Adrenal gland (tissue), 9 donors: ENCODE measurements at regions not wholly inside any gene's neighbourhood (a gene's known extent, or its start where the extent isn't known, plus 50 kb on each side); places are given as distances from the start of the nearest gene placed in this dataset.

Source experiments
- DNase-seq, 7 donors: peaks; one replicate each; pipeline ENCODE4 v3.0.0-alpha.2; 2019 to 2020
- H3K27ac ChIP-seq, 5 donors: fragments of 200-600 bp; sonication (generic) in 4 of 5; 1 replicate in 3 of 5; 2 replicates in 2 of 5; pipeline versions ENCODE4 v1.5.1 to v1.8.0; 2016 to 2020; ENCODE audit warnings: mild to moderate bottlenecking in 1 of 5
- H3K27me3 ChIP-seq: fragments of 200-600 bp; 2 replicates; pipeline ENCODE4 v1.8.0; 2021
- H3K36me3 ChIP-seq, 2 donors: fragments of 200-600 bp; replicated peaks in 1 of 2; 1 replicate in 1 of 2; 2 replicates in 1 of 2; pipeline versions ENCODE4 v1.5.1 to v1.8.0; 2018 to 2022
- H3K4me1 ChIP-seq, 2 donors: fragments of 200-600 bp; replicated peaks in 1 of 2; 1 replicate in 1 of 2; 2 replicates in 1 of 2; pipeline versions ENCODE4 v1.5.1 to v1.8.0; 2018 to 2021
- H3K4me3 ChIP-seq, 4 donors: fragments of 200-600 bp; sonication (generic) in 3 of 4; one replicate each; pipeline ENCODE4 v1.5.1; 2016 to 2018
- H3K9me3 ChIP-seq, 3 donors: fragments of 200-600 bp; sonication (generic) in 1 of 3; replicated peaks in 1 of 3; 1 replicate in 2 of 3; 2 replicates in 1 of 3; pipeline versions ENCODE4 v1.5.1 to v1.8.0; 2016 to 2021
- POLR2A ChIP-seq, 2 donors: fragments of 450-650 bp; IDR thresholded peaks; one replicate each; pipeline ENCODE4 v1.6.1; 2017; ENCODE audit warnings: antibody characterized with exemption in 2 of 2, mild to moderate bottlenecking in 2 of 2, moderate library complexity in 1 of 2
- WGBS, 4 donors: extraction: QIAGEN DNeasy Blood & Tissue Kit in 2 of 4; methylation state at CpG; one replicate each; pipeline versions ENCODE4 v1.1.5 to v1.1.7; 2013 to 2017; 5-methylcytosine and 5-hydroxymethylcytosine counted together
- intact Hi-C, 2 donors: fragments of 100-400 bp; cut with DNase I; formaldehyde crosslinking; loops; one replicate each; pipeline versions ENCODE4 v1.14.1 to v1.15.0; 2022 to 2023
- TF ChIP-seq, protein P1 (sequence below), 6 experiments: fragments of 450-650 bp in 4 of 6; fragments of 200-600 bp in 2 of 6; sonication (generic) in 1 of 6; IDR thresholded peaks; 1 replicate in 5 of 6; 2 replicates in 1 of 6; pipeline versions ENCODE4 v1.5.1 to v1.8.0; 2016 to 2021; ENCODE audit warnings: antibody characterized with exemption in 6 of 6, mild to moderate bottlenecking in 2 of 6, moderate library complexity in 1 of 6
- donor health status: healthy with polysubstance abuse.
- donor health status: Bipolar disorder and iron deficiency.
- donor health status: DM: yes; HTN: yes; CAD: no.
- donor health status: DM: no; HTN: no; CAD: no.
- donor health status: DM: no; HTN: no; CAD: no.

DNA sequence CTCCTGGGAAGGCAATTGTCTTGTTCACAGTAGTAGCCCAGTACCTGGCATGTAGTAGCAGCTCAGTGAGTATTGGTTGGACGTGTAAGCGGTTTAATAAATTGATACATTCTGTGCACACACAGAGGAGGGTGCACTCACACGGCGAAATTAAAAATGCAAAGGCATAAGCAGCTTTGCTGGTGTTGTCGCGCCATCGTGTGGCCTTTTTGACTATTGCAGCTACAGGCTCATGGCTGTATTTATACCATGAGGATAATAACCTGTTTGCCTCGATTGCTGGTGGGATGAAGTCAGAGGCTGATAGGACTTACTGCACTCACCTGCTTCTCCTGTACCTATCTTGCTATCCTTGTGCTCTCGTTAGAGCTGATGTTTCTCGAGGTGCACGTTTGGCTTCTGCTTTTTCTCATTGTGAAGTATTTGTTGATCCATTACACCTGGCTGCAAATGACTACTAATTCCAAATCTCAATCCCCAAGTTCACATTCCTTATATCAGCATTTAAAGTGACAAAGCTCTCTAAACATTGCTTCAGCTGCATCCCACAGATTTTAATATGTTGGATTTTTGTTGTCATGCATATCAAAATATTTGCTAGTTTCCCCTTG, 61.5 kb downstream of the TBXT start:
- intact Hi-C loops: no loop called here
- Histone ChIP-seq H3K27me3 (no peaks in the 10 kb centered on the region), H3K4me1 (no peaks in the 10 kb centered on the region), H3K4me3 (no peak overlapping the region), H3K36me3 (no peaks in the 10 kb centered on the region), H3K9me3 (peaks cover 0 to 3% (median 0%) of the 10 kb centered on the region in 3 donors), H3K27ac (no peak overlapping the region)
- TF ChIP-seq, protein P1, sequence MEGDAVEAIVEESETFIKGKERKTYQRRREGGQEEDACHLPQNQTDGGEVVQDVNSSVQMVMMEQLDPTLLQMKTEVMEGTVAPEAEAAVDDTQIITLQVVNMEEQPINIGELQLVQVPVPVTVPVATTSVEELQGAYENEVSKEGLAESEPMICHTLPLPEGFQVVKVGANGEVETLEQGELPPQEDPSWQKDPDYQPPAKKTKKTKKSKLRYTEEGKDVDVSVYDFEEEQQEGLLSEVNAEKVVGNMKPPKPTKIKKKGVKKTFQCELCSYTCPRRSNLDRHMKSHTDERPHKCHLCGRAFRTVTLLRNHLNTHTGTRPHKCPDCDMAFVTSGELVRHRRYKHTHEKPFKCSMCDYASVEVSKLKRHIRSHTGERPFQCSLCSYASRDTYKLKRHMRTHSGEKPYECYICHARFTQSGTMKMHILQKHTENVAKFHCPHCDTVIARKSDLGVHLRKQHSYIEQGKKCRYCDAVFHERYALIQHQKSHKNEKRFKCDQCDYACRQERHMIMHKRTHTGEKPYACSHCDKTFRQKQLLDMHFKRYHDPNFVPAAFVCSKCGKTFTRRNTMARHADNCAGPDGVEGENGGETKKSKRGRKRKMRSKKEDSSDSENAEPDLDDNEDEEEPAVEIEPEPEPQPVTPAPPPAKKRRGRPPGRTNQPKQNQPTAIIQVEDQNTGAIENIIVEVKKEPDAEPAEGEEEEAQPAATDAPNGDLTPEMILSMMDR (IDR thresholded peaks at IDR 0.05): peak; percentile 85 to 92 (median 88)
- TF ChIP-seq POLR2A (IDR thresholded peaks at IDR 0.05): no peak
- 1 to 3% (median 2%) methylated on average over 11 of the region's 11 CpGs for WGBS, 4 donors
- peak; percentile 56 to 92 (median 81) for DNase-seq

DNA sequence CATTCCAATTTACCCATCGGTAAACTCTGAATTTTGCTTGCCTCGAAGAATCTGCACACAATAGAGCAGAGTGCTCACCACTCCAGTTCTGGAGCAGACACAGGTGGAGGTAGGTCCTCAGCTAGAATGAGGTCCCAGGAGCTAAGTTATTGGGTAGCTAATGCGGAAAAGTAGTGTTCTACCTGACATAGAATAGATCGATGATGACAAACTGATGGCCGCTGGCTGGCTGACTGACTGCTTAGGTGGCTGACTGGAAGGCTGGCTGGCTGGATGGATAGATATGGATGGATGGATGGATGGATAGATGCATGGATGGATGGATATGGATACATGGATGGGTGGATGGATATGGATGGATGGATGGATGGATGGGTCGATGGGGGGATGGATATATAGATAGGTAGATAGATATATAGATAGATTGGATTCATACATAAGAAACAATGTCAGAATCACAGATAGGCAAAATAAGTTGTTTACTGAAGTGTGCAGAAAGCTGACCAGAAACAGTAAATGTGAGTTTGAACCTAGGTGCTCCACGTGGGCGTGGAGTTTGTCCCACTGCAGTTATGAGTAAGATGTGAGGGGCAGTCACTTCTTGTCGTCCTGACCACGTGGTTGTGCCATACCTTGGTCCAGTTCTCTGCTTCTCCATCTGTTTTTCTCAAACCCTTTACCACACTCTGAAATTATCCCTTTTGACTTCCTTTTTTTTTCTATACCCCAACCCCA, 62.1 kb downstream of the TBXT start:
- TF ChIP-seq, protein P1 (IDR thresholded peaks at IDR 0.05): no peak
- TF ChIP-seq POLR2A (IDR thresholded peaks at IDR 0.05): no peak
- H3K27ac ChIP-seq: no peak overlapping the region
- intact Hi-C loops: loop anchor here in 1 of 2 donors (2.0 kb wide), 1 partner anchor 221 kb away; no protein-coding TSS in a partner anchor
- H3K4me3 ChIP-seq: no peak overlapping the region
- no peaks in the 10 kb centered on the region for H3K4me1 ChIP-seq
- peaks cover 0 to 3% (median 0%) of the 10 kb centered on the region in 3 donors for H3K9me3 ChIP-seq
- no peaks in the 10 kb centered on the region for H3K36me3 ChIP-seq
- no peaks in the 10 kb centered on the region for H3K27me3 ChIP-seq
- no peak for DNase-seq
- WGBS, 4 donors: 60 to 66% (median 66%) methylated on average over 9 to 10 of the region's 10 CpGs

DNA sequence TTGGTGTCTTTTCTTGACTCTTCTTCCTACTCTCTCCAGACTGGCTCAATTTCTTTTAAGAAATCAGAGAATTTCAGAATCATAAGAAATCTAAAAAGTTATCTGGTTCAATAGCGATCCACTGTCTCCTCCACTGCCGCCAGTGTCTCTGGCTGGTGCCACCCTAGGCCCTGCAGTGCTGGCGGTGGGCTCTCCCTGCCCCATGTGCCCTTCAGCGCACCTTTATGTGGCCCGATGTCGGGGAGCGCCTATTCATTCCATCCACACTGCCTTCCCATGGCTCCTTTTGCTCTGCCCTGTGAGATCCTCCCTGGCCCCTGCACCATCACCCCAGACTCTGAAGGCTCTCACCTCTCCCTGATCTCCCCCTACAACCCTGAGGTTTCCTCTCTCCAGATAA, 62.8 kb downstream of the TBXT start:
- no peak for DNase-seq

DNA sequence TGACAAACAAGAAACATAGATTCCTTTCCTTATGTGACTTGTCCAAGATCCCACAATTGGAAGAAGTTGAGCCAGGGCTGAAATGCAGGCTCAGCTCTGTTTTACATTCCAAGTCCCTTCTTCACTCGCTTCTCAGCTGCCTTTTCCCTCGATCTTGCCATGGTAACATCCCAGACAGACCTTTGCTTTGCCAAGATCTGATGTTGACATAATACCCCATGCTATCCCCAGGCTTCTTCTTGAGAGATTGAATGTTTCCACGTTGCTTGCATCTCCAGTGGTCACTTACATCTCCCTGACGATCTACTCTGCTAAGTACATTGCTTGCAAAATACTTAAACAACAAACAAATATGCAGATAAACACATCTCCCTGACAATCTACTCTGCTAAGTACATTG, 63.5 kb downstream of the TBXT start:
- intact Hi-C loops: loop anchor here (2.0 to 5.0 kb wide), 2 partner anchors 217 to 219 kb away; no protein-coding TSS in a partner anchor
- DNase-seq: no peak
- no peaks in the 10 kb centered on the region for H3K27me3 ChIP-seq
- no peak overlapping the region for H3K4me3 ChIP-seq
- peaks cover 0 to 3% (median 0%) of the 10 kb centered on the region in 3 donors for H3K9me3 ChIP-seq
- WGBS, 4 donors: 49 to 56% (median 52%) methylated on average over 4 of the region's 4 CpGs
- no peaks in the 10 kb centered on the region for H3K4me1 ChIP-seq
- H3K36me3 ChIP-seq: no peaks in the 10 kb centered on the region
- no peak overlapping the region for H3K27ac ChIP-seq
- TF ChIP-seq POLR2A (IDR thresholded peaks at IDR 0.05): no peak
- TF ChIP-seq, protein P1 (IDR thresholded peaks at IDR 0.05): no peak

More for the DNA sequence above, 62.8 kb downstream of the TBXT start:
- no peak overlapping the region for H3K4me3 ChIP-seq
- H3K9me3 ChIP-seq: peaks cover 0 to 3% (median 0%) of the 10 kb centered on the region in 3 donors
- no peak overlapping the region for H3K27ac ChIP-seq
- no peaks in the 10 kb centered on the region for H3K4me1 ChIP-seq
- H3K27me3 ChIP-seq: no peaks in the 10 kb centered on the region
- 93 to 98% (median 96%) methylated on average over 7 of the region's 7 CpGs for WGBS, 4 donors
- H3K36me3 ChIP-seq: no peaks in the 10 kb centered on the region
- intact Hi-C loops: loop anchor here (2.0 to 5.0 kb wide), 2 partner anchors 218 to 220 kb away; no protein-coding TSS in a partner anchor
- TF ChIP-seq, protein P1 (IDR thresholded peaks at IDR 0.05): no peak
- TF ChIP-seq POLR2A (IDR thresholded peaks at IDR 0.05): no peak
